KOPT-K1 (cell line): ENCODE measurements at regions not wholly inside any gene's neighbourhood (a gene's known extent, or its start where the extent isn't known, plus 50 kb on each side); places are given as distances from the start of the nearest gene placed in this dataset.
"Not testable (repeated sequence)": the region's sequence is repeated elsewhere in the genome, so short reads cannot be mapped to it uniquely, and the experiment has no call there.

Experiments used
- H3K27ac ChIP-seq: fragments of 200-600 bp; sonication (generic); 2 replicates; pipeline ENCODE4 v1.5.1; 2016; ENCODE audit warnings: antibody characterized with exemption, mild to moderate bottlenecking, low read depth, low read length; ENCODE audit not compliant: poor library complexity, severe bottlenecking
- H3K36me3 ChIP-seq: fragments of 200-600 bp; sonication (generic); 2 replicates; pipeline ENCODE4 v1.5.1; 2017; ENCODE audit warnings: antibody characterized with exemption, mild to moderate bottlenecking, low read length, moderate library complexity; ENCODE audit not compliant: insufficient read depth
- H3K9me3 ChIP-seq: fragments of 200-600 bp; sonication (generic); 2 replicates; pipeline ENCODE4 v1.5.1; 2017; ENCODE audit warnings: antibody characterized with exemption, low read length, mild to moderate bottlenecking; ENCODE audit not compliant: insufficient read depth, poor library complexity, severe bottlenecking

- H3K36me3 ChIP-seq, result no peaks in the 10 kb centered on the region
These were observed 782.0 kb downstream of the SLITRK1 start for GRCh38 chr13:83100237-83100636.

GRCh38 chr13:83088858-83089257 lies 793.4 kb downstream of the SLITRK1 start:
- no peak overlapping the region for H3K27ac ChIP-seq
- no peaks in the 10 kb centered on the region for H3K36me3 ChIP-seq
- no peaks in the 10 kb centered on the region for H3K9me3 ChIP-seq

More at GRCh38 chr13:83100237-83100636, 782.0 kb downstream of the SLITRK1 start:
- Histone ChIP-seq H3K27ac (no peak overlapping the region), H3K9me3 (no peaks in the 10 kb centered on the region)

GRCh38 chr13:83086948-83087347 lies 795.3 kb downstream of the SLITRK1 start:
- Histone ChIP-seq H3K9me3 (no peaks in the 10 kb centered on the region), H3K27ac (no peak overlapping the region), H3K36me3 (no peaks in the 10 kb centered on the region)

GRCh38 chr13:83086088-83086487 lies 796.2 kb downstream of the SLITRK1 start:
- Histone ChIP-seq H3K27ac (no peak overlapping the region), H3K36me3 (no peaks in the 10 kb centered on the region)

GRCh38 chr13:83085186-83085900 lies 796.9 kb downstream of the SLITRK1 start:
- Histone ChIP-seq H3K27ac (no peak overlapping the region), H3K36me3 (no peaks in the 10 kb centered on the region), H3K9me3 (no peaks in the 10 kb centered on the region)

More at GRCh38 chr13:83086088-83086487, 796.2 kb downstream of the SLITRK1 start:
- H3K9me3 ChIP-seq, result no peaks in the 10 kb centered on the region

- Histone ChIP-seq H3K27ac (no peak overlapping the region), H3K36me3 (no peaks in the 10 kb centered on the region)
These were observed 804.8 kb downstream of the SLITRK1 start for GRCh38 chr13:83077499-83077898.

GRCh38 chr13:83073930-83074329 lies 808.3 kb downstream of the SLITRK1 start:
- H3K27ac ChIP-seq, H3K36me3 ChIP-seq, H3K9me3 ChIP-seq: not testable (repeated sequence)

More at GRCh38 chr13:83077499-83077898, 804.8 kb downstream of the SLITRK1 start:
- H3K9me3 ChIP-seq, result no peaks in the 10 kb centered on the region

GRCh38 chr13:83065108-83065507 lies 817.2 kb downstream of the SLITRK1 start:
- Histone ChIP-seq H3K27ac (no peak overlapping the region), H3K36me3 (no peaks in the 10 kb centered on the region), H3K9me3 (no peaks in the 10 kb centered on the region)

GRCh38 chr13:83057119-83057518 lies 825.2 kb downstream of the SLITRK1 start:
- Histone ChIP-seq H3K36me3 (no peaks in the 10 kb centered on the region), H3K9me3 (no peaks in the 10 kb centered on the region), H3K27ac (no peak overlapping the region)

- H3K27ac ChIP-seq, result no peak overlapping the region
- no peaks in the 10 kb centered on the region for H3K36me3 ChIP-seq
- no peaks in the 10 kb centered on the region for H3K9me3 ChIP-seq
These were observed 826.0 kb downstream of the SLITRK1 start for GRCh38 chr13:83056269-83056668.

- H3K9me3 ChIP-seq, result no peaks in the 10 kb centered on the region
- no peaks in the 10 kb centered on the region for H3K36me3 ChIP-seq
- no peak overlapping the region for H3K27ac ChIP-seq
These were observed 833.9 kb downstream of the SLITRK1 start for GRCh38 chr13:83048419-83048818.

GRCh38 chr13:83024955-83025594 lies 857.2 kb downstream of the SLITRK1 start:
- Histone ChIP-seq H3K9me3 (no peaks in the 10 kb centered on the region), H3K27ac (no peak overlapping the region), H3K36me3 (no peaks in the 10 kb centered on the region)

GRCh38 chr13:83024232-83024631 lies 858.0 kb downstream of the SLITRK1 start:
- no peaks in the 10 kb centered on the region for H3K9me3 ChIP-seq
- no peak overlapping the region for H3K27ac ChIP-seq

GRCh38 chr13:83019986-83020385 lies 862.3 kb downstream of the SLITRK1 start:
- Histone ChIP-seq H3K9me3 (no peaks in the 10 kb centered on the region), H3K27ac (no peak overlapping the region), H3K36me3 (no peaks in the 10 kb centered on the region)

More at GRCh38 chr13:83024232-83024631, 858.0 kb downstream of the SLITRK1 start:
- H3K36me3 ChIP-seq, result no peaks in the 10 kb centered on the region

GRCh38 chr13:83009987-83010386 lies 872.3 kb downstream of the SLITRK1 start:
- Histone ChIP-seq H3K36me3 (no peaks in the 10 kb centered on the region), H3K27ac (no peak overlapping the region), H3K9me3 (no peaks in the 10 kb centered on the region)
